GM18505 (cell line): ENCODE measurements at regions not wholly inside any gene's neighbourhood (a gene's known extent, or its start where the extent isn't known, plus 50 kb on each side); places are given as distances from the start of the nearest gene placed in this dataset.

Experiments
- ATAC-seq: cut with Tn5 transposase; IDR thresholded peaks from one replicate; pipeline ENCODE4 v1.9.1; 2021; ENCODE audit not compliant: unreplicated experiment
- POLR2A ChIP-seq: IDR thresholded peaks from 4 replicates; pipeline ENCODE4 v1.6.1; 2011; ENCODE audit warnings: borderline replicate concordance; ENCODE audit not compliant: insufficient read depth, insufficient read length; ENCODE audit errors: extremely low read depth

GRCh38 chr12:125564753-125565152, 499.5 kb downstream of the AACS start:
- no peak for TF ChIP-seq POLR2A
- no peak for ATAC-seq

- no peak for ATAC-seq
- TF ChIP-seq POLR2A: no peak
Measured at GRCh38 chr12:125567581-125567980, 502.3 kb downstream of the AACS start.

GRCh38 chr12:125568306-125568705, 503.1 kb downstream of the AACS start:
- ATAC-seq: no peak
- TF ChIP-seq POLR2A: no peak

- no peak for ATAC-seq
- TF ChIP-seq POLR2A: no peak
Measured at GRCh38 chr12:125573271-125573670, 508.0 kb downstream of the AACS start.

- ATAC-seq: no peak
- no peak for TF ChIP-seq POLR2A
Measured at GRCh38 chr12:125577334-125577733, 512.1 kb downstream of the AACS start.

- no peak for TF ChIP-seq POLR2A
- ATAC-seq: no peak
Measured at GRCh38 chr12:125579916-125580315, 514.7 kb downstream of the AACS start.

GRCh38 chr12:125583071-125583470, 517.8 kb downstream of the AACS start:
- ATAC-seq: no peak
- no peak for TF ChIP-seq POLR2A

- no peak for TF ChIP-seq POLR2A
- ATAC-seq: no peak
Measured at GRCh38 chr12:125586441-125586840, 521.2 kb downstream of the AACS start.

- TF ChIP-seq POLR2A: no peak
- no peak for ATAC-seq
Measured at GRCh38 chr12:125593269-125593668, 528.0 kb downstream of the AACS start.

GRCh38 chr12:125604976-125605375, 539.7 kb downstream of the AACS start:
- ATAC-seq: no peak
- TF ChIP-seq POLR2A: no peak

- TF ChIP-seq POLR2A: no peak
- no peak for ATAC-seq
Measured at GRCh38 chr12:125606312-125606711, 541.1 kb downstream of the AACS start.

- ATAC-seq: no peak
- no peak for TF ChIP-seq POLR2A
Measured at GRCh38 chr12:125610292-125610691, 545.1 kb downstream of the AACS start.

- ATAC-seq: no peak
- no peak for TF ChIP-seq POLR2A
Measured at GRCh38 chr12:125610971-125611370, 545.7 kb downstream of the AACS start.

GRCh38 chr12:125614058-125614457, 548.8 kb downstream of the AACS start:
- no peak for TF ChIP-seq POLR2A
- no peak for ATAC-seq

GRCh38 chr12:125619723-125620122, 554.5 kb downstream of the AACS start:
- no peak for ATAC-seq
- no peak for TF ChIP-seq POLR2A

- ATAC-seq: no peak
Measured at GRCh38 chr12:125633686-125634085, 568.5 kb downstream of the AACS start.

GRCh38 chr12:125634813-125635212, 569.6 kb downstream of the AACS start:
- no peak for TF ChIP-seq POLR2A
- no peak for ATAC-seq

More at GRCh38 chr12:125633686-125634085, 568.5 kb downstream of the AACS start:
- TF ChIP-seq POLR2A: no peak
